AG10803 (cell line): ENCODE measurements at regions not wholly inside any gene's neighbourhood (a gene's known extent, or its start where the extent isn't known, plus 50 kb on each side); places are given as distances from the start of the nearest gene placed in this dataset.

Source experiments
- DNase-seq: peaks from one replicate; pipeline ENCODE4 v3.0.0; 2010; ENCODE audit warnings: low read depth
- H3K4me3 ChIP-seq: 2 replicates; pipeline ENCODE4 v1.5.1; 2011; ENCODE audit warnings: mild to moderate bottlenecking, low read length, control low read depth
- TF ChIP-seq, protein P1 (sequence below): conservative IDR thresholded peaks from 2 replicates; pipeline ENCODE4 v1.5.1; 2011; ENCODE audit warnings: mild to moderate bottlenecking, low read length, control low read depth, inconsistent platforms

DNA sequence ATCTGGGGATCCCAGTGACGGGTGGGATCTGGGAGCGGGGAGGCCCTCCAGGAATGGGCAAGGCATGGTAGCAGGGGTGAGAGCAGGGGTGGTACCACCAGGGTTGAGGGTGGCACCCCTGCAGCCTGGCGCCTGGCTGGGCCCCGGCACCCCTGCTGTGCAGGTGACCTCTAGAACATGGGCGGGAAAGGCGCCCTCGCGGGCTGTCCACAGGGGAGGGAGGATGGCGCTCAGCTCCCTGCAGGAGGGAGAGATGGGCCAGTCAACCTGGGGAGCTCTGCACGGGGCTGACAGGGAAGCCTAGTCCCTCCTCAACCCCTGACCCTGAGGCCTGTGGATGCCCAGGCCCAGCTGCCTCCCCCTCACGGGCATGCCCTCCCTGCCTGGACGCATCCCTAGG lies 61.6 kb upstream of the SLCO4A1 start:
- H3K4me3 ChIP-seq, result no peak overlapping the region
- no peak for DNase-seq

GRCh38 chr20:62581308-62581707 lies 61.0 kb upstream of the SLCO4A1 start:
- no peak for DNase-seq
- no peak overlapping the region for H3K4me3 ChIP-seq
- TF ChIP-seq, protein P1, sequence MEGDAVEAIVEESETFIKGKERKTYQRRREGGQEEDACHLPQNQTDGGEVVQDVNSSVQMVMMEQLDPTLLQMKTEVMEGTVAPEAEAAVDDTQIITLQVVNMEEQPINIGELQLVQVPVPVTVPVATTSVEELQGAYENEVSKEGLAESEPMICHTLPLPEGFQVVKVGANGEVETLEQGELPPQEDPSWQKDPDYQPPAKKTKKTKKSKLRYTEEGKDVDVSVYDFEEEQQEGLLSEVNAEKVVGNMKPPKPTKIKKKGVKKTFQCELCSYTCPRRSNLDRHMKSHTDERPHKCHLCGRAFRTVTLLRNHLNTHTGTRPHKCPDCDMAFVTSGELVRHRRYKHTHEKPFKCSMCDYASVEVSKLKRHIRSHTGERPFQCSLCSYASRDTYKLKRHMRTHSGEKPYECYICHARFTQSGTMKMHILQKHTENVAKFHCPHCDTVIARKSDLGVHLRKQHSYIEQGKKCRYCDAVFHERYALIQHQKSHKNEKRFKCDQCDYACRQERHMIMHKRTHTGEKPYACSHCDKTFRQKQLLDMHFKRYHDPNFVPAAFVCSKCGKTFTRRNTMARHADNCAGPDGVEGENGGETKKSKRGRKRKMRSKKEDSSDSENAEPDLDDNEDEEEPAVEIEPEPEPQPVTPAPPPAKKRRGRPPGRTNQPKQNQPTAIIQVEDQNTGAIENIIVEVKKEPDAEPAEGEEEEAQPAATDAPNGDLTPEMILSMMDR, result no peak

More for the DNA sequence above, 61.6 kb upstream of the SLCO4A1 start:
- TF ChIP-seq, protein P1, result no peak

GRCh38 chr20:62581806-62582205 lies 60.5 kb upstream of the SLCO4A1 start:
- no peak for DNase-seq
- TF ChIP-seq, protein P1, result no peak
- H3K4me3 ChIP-seq, result no peak overlapping the region

- DNase-seq, result peak; percentile 18
- TF ChIP-seq, protein P1, result 0 out of 2 replicates have a peak, but pooled peaks have one; percentile 4
- no peak overlapping the region for H3K4me3 ChIP-seq
Measured at GRCh38 chr20:62583424-62583920, 58.8 kb upstream of the SLCO4A1 start.

GRCh38 chr20:62584671-62585460 lies 57.4 kb upstream of the SLCO4A1 start:
- TF ChIP-seq, protein P1, result no peak
- no peak overlapping the region for H3K4me3 ChIP-seq
- DNase-seq, result no peak

DNA sequence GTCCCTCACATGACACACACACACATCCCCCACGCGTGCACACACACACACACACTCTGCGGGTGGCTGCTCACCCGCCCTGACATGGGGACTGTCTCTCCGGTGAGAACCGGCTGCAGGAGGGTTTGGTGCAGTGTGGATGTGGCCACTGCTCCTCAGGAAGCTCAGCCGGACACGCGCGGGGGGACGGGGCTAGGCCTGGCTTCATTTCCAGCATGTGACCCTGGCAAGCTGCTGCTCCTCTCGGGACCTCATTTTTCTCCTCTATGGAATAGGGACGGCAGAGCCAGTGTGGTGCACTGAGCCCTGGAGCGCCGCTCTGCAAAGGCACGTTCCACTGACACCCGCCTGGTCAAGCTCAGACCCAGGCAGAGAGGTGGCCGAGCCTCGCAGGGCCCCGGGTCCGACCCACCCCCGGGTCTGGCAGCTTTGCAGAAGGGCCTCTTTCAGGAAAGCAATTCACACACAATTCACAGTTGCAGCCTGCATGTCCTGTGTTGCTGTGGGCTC lies 56.8 kb upstream of the SLCO4A1 start:
- TF ChIP-seq, protein P1, result no peak
- no peak overlapping the region for H3K4me3 ChIP-seq
- no peak for DNase-seq

DNA sequence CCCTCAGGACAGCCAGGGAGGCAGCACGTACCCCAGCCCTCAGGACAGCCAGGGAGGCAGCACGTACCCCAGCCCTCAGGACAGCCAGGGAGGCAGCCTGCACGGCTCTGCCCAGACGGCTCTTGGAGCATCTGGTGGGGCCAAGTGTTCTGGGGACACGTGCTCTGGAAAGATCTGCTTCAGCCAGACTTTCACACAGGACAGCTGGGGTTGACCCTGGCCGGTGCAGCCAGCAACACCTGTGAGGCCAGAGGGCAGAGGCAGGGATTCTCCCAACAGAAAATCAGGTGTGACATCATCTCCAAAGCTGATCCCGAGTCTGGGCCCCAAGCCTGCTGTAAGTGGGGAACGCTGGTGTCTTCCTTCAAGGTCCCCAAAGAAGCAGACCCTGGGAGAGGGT lies 55.5 kb upstream of the SLCO4A1 start:
- DNase-seq, result no peak
- H3K4me3 ChIP-seq, result no peak overlapping the region
- TF ChIP-seq, protein P1, result no peak
